ENCODE measurements at regions not wholly inside any gene's neighbourhood (a gene's known extent, or its start where the extent isn't known, plus 50 kb on each side); places are given as distances from the start of the nearest gene placed in this dataset.

DNA sequence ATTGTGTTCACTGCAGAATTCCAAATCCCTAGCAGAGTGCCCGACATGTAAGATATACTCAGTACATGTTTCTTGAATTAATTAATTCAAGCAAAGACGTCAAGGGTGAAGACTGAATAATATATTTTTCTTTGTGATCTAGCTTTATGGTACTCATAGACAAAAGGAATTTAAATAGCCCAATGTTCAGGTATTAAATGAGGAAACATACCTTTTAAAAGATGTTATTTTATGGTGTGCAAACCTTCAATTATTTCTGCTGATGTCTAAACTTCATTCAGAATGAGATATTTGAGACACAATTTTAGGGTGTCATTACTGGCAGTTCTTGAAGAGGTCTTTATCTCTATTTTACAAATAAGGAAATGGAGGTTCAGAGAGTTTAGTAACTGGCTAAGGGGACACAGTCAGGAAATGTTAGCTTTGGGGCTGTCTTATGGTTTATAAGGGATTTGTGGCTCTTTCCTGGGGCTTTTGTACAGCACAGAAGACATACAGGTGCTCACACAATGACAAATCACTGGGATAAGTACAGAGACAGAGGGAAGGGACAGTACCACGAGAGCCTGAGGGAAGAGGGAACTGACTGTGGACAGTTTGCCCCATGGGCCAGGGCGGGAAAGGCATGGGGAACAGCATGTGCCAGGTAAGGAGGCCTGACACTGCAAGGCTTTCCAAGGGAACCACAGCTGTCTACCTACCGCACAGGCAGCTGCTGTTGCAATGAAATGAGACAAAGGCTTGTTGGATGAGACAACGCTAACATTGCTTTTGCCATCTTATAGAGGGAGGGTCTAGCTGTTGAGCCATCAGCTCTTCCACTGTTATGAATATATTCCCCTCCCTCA is 155.3 kb downstream of the DDX1 start:
- TF ChIP-seq, protein P1, sequence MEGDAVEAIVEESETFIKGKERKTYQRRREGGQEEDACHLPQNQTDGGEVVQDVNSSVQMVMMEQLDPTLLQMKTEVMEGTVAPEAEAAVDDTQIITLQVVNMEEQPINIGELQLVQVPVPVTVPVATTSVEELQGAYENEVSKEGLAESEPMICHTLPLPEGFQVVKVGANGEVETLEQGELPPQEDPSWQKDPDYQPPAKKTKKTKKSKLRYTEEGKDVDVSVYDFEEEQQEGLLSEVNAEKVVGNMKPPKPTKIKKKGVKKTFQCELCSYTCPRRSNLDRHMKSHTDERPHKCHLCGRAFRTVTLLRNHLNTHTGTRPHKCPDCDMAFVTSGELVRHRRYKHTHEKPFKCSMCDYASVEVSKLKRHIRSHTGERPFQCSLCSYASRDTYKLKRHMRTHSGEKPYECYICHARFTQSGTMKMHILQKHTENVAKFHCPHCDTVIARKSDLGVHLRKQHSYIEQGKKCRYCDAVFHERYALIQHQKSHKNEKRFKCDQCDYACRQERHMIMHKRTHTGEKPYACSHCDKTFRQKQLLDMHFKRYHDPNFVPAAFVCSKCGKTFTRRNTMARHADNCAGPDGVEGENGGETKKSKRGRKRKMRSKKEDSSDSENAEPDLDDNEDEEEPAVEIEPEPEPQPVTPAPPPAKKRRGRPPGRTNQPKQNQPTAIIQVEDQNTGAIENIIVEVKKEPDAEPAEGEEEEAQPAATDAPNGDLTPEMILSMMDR (conservative IDR thresholded peaks at IDR 0.05 in 1 of 2, IDR thresholded peaks at IDR 0.05 in 1 of 2; ENCODE audit: low read depth in 1 of 2, low read length in 2 of 2) = no peak
- no peak for TF ChIP-seq EZH2 (IDR thresholded peaks at IDR 0.05; ENCODE audit: low read length, missing control alignments)
